ENCODE measurements at regions not wholly inside any gene's neighbourhood (a gene's known extent, or its start where the extent isn't known, plus 50 kb on each side); places are given as distances from the start of the nearest gene placed in this dataset.

GRCh38 chr11:45412521-45412920, 126.4 kb upstream of the SYT13 start (continued):
- TF ChIP-seq TSHZ2 (CRISPR knock-in tag; IDR thresholded peaks at IDR 0.05) (no peak), TCF4 (CRISPR knock-in tag; IDR thresholded peaks at IDR 0.05; ENCODE audit: borderline replicate concordance) (no peak), OSR1 (CRISPR knock-in tag; IDR thresholded peaks at IDR 0.05) (no peak)

GRCh38 chr11:45412051-45412471, 125.9 kb upstream of the SYT13 start:
- ATAC-seq: peak; percentile 72
- TF ChIP-seq ZNF70 (CRISPR knock-in tag; IDR thresholded peaks at IDR 0.05) (peak; percentile 56; the same call in 1 of the 2 replicates), CSRNP3 (CRISPR knock-in tag; IDR thresholded peaks at IDR 0.05) (no peak), ZFP30 (CRISPR knock-in tag; IDR thresholded peaks at IDR 0.05) (no peak), TCF4 (CRISPR knock-in tag; IDR thresholded peaks at IDR 0.05; ENCODE audit: borderline replicate concordance) (peak; percentile 74)

GRCh38 chr11:45411228-45411946, 125.2 kb upstream of the SYT13 start:
- peak; percentile 94 for ATAC-seq
- TF ChIP-seq ESRRG (CRISPR knock-in tag; IDR thresholded peaks at IDR 0.05): no peak
- no peak for TF ChIP-seq POU6F1 (CRISPR knock-in tag; IDR thresholded peaks at IDR 0.05; ENCODE audit: borderline replicate concordance, low read depth)
- TF ChIP-seq ISL1 (CRISPR knock-in tag; IDR thresholded peaks at IDR 0.05): no peak
- no peak for TF ChIP-seq ZFP30 (CRISPR knock-in tag; IDR thresholded peaks at IDR 0.05)
- TF ChIP-seq PPARA (CRISPR knock-in tag; IDR thresholded peaks at IDR 0.05; ENCODE audit: borderline replicate concordance): no peak
- TF ChIP-seq OSR1 (CRISPR knock-in tag; IDR thresholded peaks at IDR 0.05): no peak
- no peak for TF ChIP-seq PATZ1 (CRISPR knock-in tag; IDR thresholded peaks at IDR 0.05; ENCODE audit: borderline replicate concordance)
- no peak for TF ChIP-seq ZNF8 (CRISPR knock-in tag; IDR thresholded peaks at IDR 0.05)
- TF ChIP-seq ZNF70 (CRISPR knock-in tag; IDR thresholded peaks at IDR 0.05): no peak
- TF ChIP-seq CSDC2 (CRISPR knock-in tag; IDR thresholded peaks at IDR 0.05): no peak
- TF ChIP-seq RARB (CRISPR knock-in tag; IDR thresholded peaks at IDR 0.05): no peak

- no peak for ATAC-seq
- TF ChIP-seq PPARA (CRISPR knock-in tag; IDR thresholded peaks at IDR 0.05; ENCODE audit: borderline replicate concordance) (no peak), TOX (CRISPR knock-in tag; IDR thresholded peaks at IDR 0.05; ENCODE audit: borderline replicate concordance) (no peak), BACH2 (CRISPR knock-in tag; IDR thresholded peaks at IDR 0.05; ENCODE audit: borderline replicate concordance) (no peak), POU6F1 (CRISPR knock-in tag; IDR thresholded peaks at IDR 0.05; ENCODE audit: borderline replicate concordance, low read depth) (no peak), ZFP3 (CRISPR knock-in tag; IDR thresholded peaks at IDR 0.05) (no peak), ZNF8 (CRISPR knock-in tag; IDR thresholded peaks at IDR 0.05) (no peak), CREB5 (CRISPR knock-in tag; IDR thresholded peaks at IDR 0.05; ENCODE audit: low read depth) (no peak), TSHZ2 (CRISPR knock-in tag; IDR thresholded peaks at IDR 0.05) (no peak), TCF4 (CRISPR knock-in tag; IDR thresholded peaks at IDR 0.05; ENCODE audit: borderline replicate concordance) (no peak), ARNTL (CRISPR knock-in tag; IDR thresholded peaks at IDR 0.05; ENCODE audit: borderline replicate concordance, low read depth) (no peak)
These were observed 124.5 kb upstream of the SYT13 start for GRCh38 chr11:45410391-45411227.
